HepG2 (cell line): ENCODE measurements at regions not wholly inside any gene's neighbourhood (a gene's known extent, or its start where the extent isn't known, plus 50 kb on each side); places are given as distances from the start of the nearest gene placed in this dataset.

Experiments used
- ARHGAP35 ChIP-seq: sonication (generic); formaldehyde crosslinking; IDR thresholded peaks from 2 replicates; pipeline ENCODE4 v1.9.0; 2022; ENCODE audit warnings: mild to moderate bottlenecking, inconsistent platforms, moderate library complexity, missing genetic modification reagents, borderline replicate concordance
- ARID2 ChIP-seq: sonication (generic); formaldehyde crosslinking; IDR thresholded peaks from 2 replicates; pipeline ENCODE4 v1.8.1; 2022; ENCODE audit warnings: mild to moderate bottlenecking, missing genetic modification reagents, borderline replicate concordance
- ARNT ChIP-seq: fragments of 450-650 bp; IDR thresholded peaks from 2 replicates; pipeline ENCODE4 v1.6.1; 2017
- CREM ChIP-seq, 2 experiments: sonication (generic) in 1 of 2; formaldehyde crosslinking in 1 of 2; IDR thresholded peaks; 2 replicates each; pipeline versions ENCODE4 v1.4.0 to v1.6.1; 2016 to 2020; ENCODE audit warnings: antibody characterized with exemption in 1 of 2, mild to moderate bottlenecking in 1 of 2, missing genetic modification reagents in 1 of 2
- ELF3 ChIP-seq: IDR thresholded peaks from 2 replicates; pipeline ENCODE4 v1.6.1; 2016; ENCODE audit warnings: missing genetic modification reagents, missing compliant biosample characterization
- FOXC1 ChIP-seq: sonication (generic); formaldehyde crosslinking; IDR thresholded peaks from 2 replicates; pipeline ENCODE4 v1.8.0; 2022; ENCODE audit warnings: mild to moderate bottlenecking, missing genetic modification reagents, borderline replicate concordance
- FOXK2 ChIP-seq: fragments of 450-650 bp; IDR thresholded peaks from 2 replicates; pipeline ENCODE4 v1.6.1; 2016
- MIXL1 ChIP-seq: IDR thresholded peaks from 2 replicates; pipeline ENCODE4 v1.6.1; 2016
- NCOR1 ChIP-seq: fragments of 200-600 bp; sonication (generic); IDR thresholded peaks from 2 replicates; pipeline ENCODE4 v1.7.0; 2017; ENCODE audit warnings: antibody characterized with exemption, low read length, borderline replicate concordance
- NFE2 ChIP-seq: sonication (generic); formaldehyde crosslinking; IDR thresholded peaks from 2 replicates; pipeline ENCODE4 v1.4.0; 2020; ENCODE audit warnings: missing genetic modification reagents
- NFRKB ChIP-seq: fragments of 450-650 bp; IDR thresholded peaks from 2 replicates; pipeline ENCODE4 v1.6.1; 2017
- POLR2AphosphoS2 ChIP-seq: IDR thresholded peaks from 2 replicates; pipeline ENCODE4 v1.6.1; 2011; ENCODE audit warnings: low read depth, low read length, improper control_type of control experiment
- RAD51 ChIP-seq: fragments of 450-650 bp; IDR thresholded peaks from 2 replicates; pipeline ENCODE4 v1.6.1; 2016; ENCODE audit warnings: borderline replicate concordance
- SP140L ChIP-seq: sonication (generic); formaldehyde crosslinking; IDR thresholded peaks from 2 replicates; pipeline ENCODE4 v1.4.0; 2020; ENCODE audit warnings: missing genetic modification reagents, borderline replicate concordance
- TGIF2 ChIP-seq: IDR thresholded peaks from 2 replicates; pipeline ENCODE4 v1.6.1; 2016; ENCODE audit warnings: control low read depth, missing compliant biosample characterization
- ZBTB1 ChIP-seq: sonication (generic); formaldehyde crosslinking; IDR thresholded peaks from 2 replicates; pipeline ENCODE4 v1.4.0; 2020; ENCODE audit warnings: missing genetic modification reagents, borderline replicate concordance
- ZFY ChIP-seq: sonication (generic); formaldehyde crosslinking; IDR thresholded peaks from 2 replicates; pipeline ENCODE4 v1.4.0; 2020; ENCODE audit warnings: missing genetic modification reagents
- ZNF782 ChIP-seq: sonication (generic); formaldehyde crosslinking; IDR thresholded peaks from 2 replicates; pipeline ENCODE4 v1.4.0; 2020; ENCODE audit warnings: missing genetic modification reagents, mild to moderate bottlenecking, borderline replicate concordance
- ZSCAN20 ChIP-seq: sonication (generic); formaldehyde crosslinking; IDR thresholded peaks from 2 replicates; pipeline ENCODE4 v1.4.0; 2020; ENCODE audit warnings: missing genetic modification reagents, mild to moderate bottlenecking, borderline replicate concordance
- TF ChIP-seq, protein P1 (sequence below): sonication (generic); formaldehyde crosslinking; IDR thresholded peaks from 2 replicates; pipeline ENCODE4 v1.4.0; 2020; ENCODE audit warnings: missing genetic modification reagents
- TF ChIP-seq, protein P2 (sequence below): sonication (generic); formaldehyde crosslinking; IDR thresholded peaks from 2 replicates; pipeline ENCODE4 v1.5.1; 2020; ENCODE audit warnings: mild to moderate bottlenecking, missing genetic modification reagents, moderate library complexity
- TF ChIP-seq, protein P3 (sequence below): IDR thresholded peaks from 2 replicates; pipeline ENCODE4 v1.4.0; 2020; ENCODE audit warnings: mild to moderate bottlenecking, missing genetic modification reagents
- TF ChIP-seq, protein P4 (sequence below): sonication (generic); formaldehyde crosslinking; IDR thresholded peaks from 2 replicates; pipeline ENCODE4 v1.4.0; 2020; ENCODE audit warnings: missing genetic modification reagents

DNA sequence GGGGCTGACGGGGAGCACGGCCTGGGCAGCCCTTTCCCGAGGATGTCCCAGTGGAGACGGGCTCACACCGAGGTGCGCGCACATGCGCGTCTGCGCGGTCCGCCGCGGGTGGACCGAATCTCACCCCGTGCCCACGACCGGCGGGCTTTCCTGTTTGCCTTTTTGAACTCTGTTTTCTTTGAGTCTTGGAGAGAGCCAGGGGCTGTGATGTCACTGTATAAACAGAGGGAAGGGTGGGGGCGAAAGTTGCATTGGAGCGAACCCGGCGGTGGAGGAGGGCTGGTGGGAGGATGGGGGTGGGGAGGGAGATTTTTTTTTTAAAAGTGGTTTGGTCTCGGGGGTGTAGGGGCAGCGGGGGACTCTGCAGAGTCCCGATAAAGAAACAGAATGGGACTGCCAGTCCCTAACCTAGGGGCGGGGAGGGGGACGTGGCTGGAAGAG is 141.2 kb upstream of the CTAGE1 start (continued):
- TF ChIP-seq, protein P1, sequence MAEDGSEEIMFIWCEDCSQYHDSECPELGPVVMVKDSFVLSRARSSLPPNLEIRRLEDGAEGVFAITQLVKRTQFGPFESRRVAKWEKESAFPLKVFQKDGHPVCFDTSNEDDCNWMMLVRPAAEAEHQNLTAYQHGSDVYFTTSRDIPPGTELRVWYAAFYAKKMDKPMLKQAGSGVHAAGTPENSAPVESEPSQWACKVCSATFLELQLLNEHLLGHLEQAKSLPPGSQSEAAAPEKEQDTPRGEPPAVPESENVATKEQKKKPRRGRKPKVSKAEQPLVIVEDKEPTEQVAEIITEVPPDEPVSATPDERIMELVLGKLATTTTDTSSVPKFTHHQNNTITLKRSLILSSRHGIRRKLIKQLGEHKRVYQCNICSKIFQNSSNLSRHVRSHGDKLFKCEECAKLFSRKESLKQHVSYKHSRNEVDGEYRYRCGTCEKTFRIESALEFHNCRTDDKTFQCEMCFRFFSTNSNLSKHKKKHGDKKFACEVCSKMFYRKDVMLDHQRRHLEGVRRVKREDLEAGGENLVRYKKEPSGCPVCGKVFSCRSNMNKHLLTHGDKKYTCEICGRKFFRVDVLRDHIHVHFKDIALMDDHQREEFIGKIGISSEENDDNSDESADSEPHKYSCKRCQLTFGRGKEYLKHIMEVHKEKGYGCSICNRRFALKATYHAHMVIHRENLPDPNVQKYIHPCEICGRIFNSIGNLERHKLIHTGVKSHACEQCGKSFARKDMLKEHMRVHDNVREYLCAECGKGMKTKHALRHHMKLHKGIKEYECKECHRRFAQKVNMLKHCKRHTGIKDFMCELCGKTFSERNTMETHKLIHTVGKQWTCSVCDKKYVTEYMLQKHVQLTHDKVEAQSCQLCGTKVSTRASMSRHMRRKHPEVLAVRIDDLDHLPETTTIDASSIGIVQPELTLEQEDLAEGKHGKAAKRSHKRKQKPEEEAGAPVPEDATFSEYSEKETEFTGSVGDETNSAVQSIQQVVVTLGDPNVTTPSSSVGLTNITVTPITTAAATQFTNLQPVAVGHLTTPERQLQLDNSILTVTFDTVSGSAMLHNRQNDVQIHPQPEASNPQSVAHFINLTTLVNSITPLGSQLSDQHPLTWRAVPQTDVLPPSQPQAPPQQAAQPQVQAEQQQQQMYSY (CRISPR knock-in tag), result no peak
- no peak for TF ChIP-seq RAD51
- peak; percentile 49 for TF ChIP-seq CREM (IDR thresholded peaks at IDR 0.05)
- no peak for TF ChIP-seq CREM (CRISPR knock-in tag; IDR thresholded peaks at IDR 0.05)
- no peak for TF ChIP-seq TGIF2
- no peak for TF ChIP-seq ARID2 (CRISPR knock-in tag)
- TF ChIP-seq NCOR1, result no peak
- TF ChIP-seq NFRKB, result no peak
- TF ChIP-seq NFE2 (CRISPR knock-in tag), result no peak
- TF ChIP-seq ARNT, result no peak
- no peak for TF ChIP-seq ZNF782 (CRISPR knock-in tag)
- TF ChIP-seq FOXK2, result no peak
- no peak for TF ChIP-seq ELF3
- TF ChIP-seq, protein P2, sequence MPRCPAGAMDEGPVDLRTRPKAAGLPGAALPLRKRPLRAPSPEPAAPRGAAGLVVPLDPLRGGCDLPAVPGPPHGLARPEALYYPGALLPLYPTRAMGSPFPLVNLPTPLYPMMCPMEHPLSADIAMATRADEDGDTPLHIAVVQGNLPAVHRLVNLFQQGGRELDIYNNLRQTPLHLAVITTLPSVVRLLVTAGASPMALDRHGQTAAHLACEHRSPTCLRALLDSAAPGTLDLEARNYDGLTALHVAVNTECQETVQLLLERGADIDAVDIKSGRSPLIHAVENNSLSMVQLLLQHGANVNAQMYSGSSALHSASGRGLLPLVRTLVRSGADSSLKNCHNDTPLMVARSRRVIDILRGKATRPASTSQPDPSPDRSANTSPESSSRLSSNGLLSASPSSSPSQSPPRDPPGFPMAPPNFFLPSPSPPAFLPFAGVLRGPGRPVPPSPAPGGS (CRISPR knock-in tag), result no peak
- TF ChIP-seq, protein P3, sequence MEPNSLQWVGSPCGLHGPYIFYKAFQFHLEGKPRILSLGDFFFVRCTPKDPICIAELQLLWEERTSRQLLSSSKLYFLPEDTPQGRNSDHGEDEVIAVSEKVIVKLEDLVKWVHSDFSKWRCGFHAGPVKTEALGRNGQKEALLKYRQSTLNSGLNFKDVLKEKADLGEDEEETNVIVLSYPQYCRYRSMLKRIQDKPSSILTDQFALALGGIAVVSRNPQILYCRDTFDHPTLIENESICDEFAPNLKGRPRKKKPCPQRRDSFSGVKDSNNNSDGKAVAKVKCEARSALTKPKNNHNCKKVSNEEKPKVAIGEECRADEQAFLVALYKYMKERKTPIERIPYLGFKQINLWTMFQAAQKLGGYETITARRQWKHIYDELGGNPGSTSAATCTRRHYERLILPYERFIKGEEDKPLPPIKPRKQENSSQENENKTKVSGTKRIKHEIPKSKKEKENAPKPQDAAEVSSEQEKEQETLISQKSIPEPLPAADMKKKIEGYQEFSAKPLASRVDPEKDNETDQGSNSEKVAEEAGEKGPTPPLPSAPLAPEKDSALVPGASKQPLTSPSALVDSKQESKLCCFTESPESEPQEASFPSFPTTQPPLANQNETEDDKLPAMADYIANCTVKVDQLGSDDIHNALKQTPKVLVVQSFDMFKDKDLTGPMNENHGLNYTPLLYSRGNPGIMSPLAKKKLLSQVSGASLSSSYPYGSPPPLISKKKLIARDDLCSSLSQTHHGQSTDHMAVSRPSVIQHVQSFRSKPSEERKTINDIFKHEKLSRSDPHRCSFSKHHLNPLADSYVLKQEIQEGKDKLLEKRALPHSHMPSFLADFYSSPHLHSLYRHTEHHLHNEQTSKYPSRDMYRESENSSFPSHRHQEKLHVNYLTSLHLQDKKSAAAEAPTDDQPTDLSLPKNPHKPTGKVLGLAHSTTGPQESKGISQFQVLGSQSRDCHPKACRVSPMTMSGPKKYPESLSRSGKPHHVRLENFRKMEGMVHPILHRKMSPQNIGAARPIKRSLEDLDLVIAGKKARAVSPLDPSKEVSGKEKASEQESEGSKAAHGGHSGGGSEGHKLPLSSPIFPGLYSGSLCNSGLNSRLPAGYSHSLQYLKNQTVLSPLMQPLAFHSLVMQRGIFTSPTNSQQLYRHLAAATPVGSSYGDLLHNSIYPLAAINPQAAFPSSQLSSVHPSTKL, result peak; percentile 32; the same call in 1 of the 2 replicates
- TF ChIP-seq ZSCAN20, result no peak
- TF ChIP-seq MIXL1 (CRISPR knock-in tag), result no peak
- no peak for TF ChIP-seq SP140L (CRISPR knock-in tag)
- no peak for TF ChIP-seq ZBTB1
- TF ChIP-seq, protein P4, sequence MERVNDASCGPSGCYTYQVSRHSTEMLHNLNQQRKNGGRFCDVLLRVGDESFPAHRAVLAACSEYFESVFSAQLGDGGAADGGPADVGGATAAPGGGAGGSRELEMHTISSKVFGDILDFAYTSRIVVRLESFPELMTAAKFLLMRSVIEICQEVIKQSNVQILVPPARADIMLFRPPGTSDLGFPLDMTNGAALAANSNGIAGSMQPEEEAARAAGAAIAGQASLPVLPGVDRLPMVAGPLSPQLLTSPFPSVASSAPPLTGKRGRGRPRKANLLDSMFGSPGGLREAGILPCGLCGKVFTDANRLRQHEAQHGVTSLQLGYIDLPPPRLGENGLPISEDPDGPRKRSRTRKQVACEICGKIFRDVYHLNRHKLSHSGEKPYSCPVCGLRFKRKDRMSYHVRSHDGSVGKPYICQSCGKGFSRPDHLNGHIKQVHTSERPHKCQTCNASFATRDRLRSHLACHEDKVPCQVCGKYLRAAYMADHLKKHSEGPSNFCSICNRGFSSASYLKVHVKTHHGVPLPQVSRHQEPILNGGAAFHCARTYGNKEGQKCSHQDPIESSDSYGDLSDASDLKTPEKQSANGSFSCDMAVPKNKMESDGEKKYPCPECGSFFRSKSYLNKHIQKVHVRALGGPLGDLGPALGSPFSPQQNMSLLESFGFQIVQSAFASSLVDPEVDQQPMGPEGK, result peak; percentile 57
- TF ChIP-seq ARHGAP35 (CRISPR knock-in tag), result no peak
- TF ChIP-seq ZFY (CRISPR knock-in tag), result no peak
- TF ChIP-seq POLR2AphosphoS2, result no peak
- TF ChIP-seq FOXC1, result no peak
